IPS-NIHi7 (cell line): ENCODE measurements at regions not wholly inside any gene's neighbourhood (a gene's known extent, or its start where the extent isn't known, plus 50 kb on each side); places are given as distances from the start of the nearest gene placed in this dataset.
"Not testable (repeated sequence)": the region's sequence is repeated elsewhere in the genome, so short reads cannot be mapped to it uniquely, and the experiment has no call there.

Source experiments
- DNase-seq: peaks from one replicate; pipeline ENCODE4 v3.0.0; 2012; ENCODE audit warnings: mixed read lengths; ENCODE audit errors: extremely low spot score

- DNase-seq: no peak
These were observed 210.0 kb downstream of the PLA2G4A start for GRCh38 chr1:187038784-187039183.

GRCh38 chr1:187041104-187041503 is 212.4 kb downstream of the PLA2G4A start:
- no peak for DNase-seq

GRCh38 chr1:187042538-187042937 is 213.8 kb downstream of the PLA2G4A start:
- DNase-seq: no peak

DNA sequence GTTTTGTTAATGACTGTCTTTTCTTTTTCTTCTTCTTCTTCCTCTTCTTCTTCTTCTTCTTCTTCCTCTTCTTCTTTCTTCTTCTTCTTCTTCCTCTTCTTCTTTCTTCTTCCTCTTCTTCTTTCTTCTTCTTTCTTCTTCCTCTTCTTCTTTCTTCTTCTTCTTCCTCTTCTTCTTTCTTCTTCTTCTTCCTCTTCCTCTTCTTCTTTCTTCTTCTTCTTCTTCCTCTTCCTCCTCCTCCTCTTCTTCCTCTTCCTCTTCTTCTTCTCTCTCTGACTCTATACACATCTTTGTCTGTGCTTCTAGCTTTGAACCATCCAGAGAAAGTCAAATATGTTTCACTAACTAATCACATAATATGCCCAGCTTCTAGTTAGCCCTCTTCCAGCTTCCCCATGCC is 214.7 kb downstream of the PLA2G4A start:
- DNase-seq: not testable (repeated sequence)

GRCh38 chr1:187044411-187044810 is 215.7 kb downstream of the PLA2G4A start:
- no peak for DNase-seq

DNA sequence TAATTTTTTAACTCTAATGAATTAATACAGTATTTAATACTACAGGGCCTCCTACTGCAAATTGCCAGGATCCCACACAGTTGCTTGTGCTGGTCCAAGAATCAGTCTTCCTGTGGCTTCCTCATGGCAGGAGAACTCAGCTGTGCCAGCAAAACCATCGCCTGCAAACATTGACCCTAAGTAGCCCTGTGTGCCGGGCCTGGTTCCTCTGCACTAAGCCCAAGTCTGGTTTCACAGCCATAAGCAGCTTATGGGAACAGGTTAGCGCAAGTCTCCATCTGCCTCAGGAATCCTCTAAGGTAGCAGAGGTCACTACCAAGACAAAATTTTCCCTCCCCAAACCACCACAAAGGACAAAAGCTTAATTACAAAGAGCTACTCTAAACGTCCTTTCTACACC is 216.6 kb downstream of the PLA2G4A start:
- no peak for DNase-seq

DNA sequence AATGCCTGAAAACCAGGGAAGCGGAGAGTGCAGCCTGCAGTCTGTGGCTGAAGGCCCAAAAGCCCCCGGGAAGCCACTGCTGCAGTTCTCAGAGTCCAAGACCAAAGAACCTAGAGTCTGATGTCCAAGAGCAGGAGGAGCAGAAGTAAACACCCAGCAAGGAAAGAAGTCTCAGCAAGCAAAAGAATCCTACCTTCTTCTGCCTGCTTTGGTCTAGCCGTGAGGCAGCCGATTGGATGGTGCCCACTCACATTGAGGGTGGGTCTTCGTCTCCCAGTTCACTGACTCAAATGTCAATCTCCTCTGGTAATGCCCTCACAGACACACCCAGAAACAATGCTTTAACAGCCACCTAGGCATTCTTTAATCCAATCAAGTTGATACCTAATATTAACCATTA is 217.5 kb downstream of the PLA2G4A start:
- DNase-seq: no peak

GRCh38 chr1:187047298-187047697 is 218.5 kb downstream of the PLA2G4A start:
- peak; percentile 26 for DNase-seq

- DNase-seq: peak; percentile 34
These were observed 223.0 kb downstream of the PLA2G4A start for GRCh38 chr1:187051618-187052232.

GRCh38 chr1:187053876-187054275 is 225.1 kb downstream of the PLA2G4A start:
- no peak for DNase-seq

- no peak for DNase-seq
These were observed 226.4 kb downstream of the PLA2G4A start for GRCh38 chr1:187054862-187055757.

DNA sequence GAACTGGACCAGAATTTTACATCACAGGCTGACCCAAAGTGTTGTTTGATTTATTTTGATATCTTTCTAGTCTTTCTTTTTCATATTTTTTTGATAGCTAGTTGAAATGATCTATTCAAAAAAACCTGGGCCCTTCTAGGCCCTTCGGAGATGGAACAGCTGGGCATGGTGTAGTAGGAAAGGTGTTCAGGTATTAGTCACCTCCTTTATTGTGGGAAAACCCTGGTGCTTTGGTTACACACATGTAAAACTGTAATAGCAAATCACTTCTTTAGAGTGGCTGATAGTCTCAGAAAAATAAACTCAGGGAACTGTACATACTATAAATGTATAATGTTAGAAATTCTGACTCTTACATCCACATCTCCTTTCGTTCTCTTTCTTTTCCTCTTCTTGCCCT is 234.5 kb downstream of the PLA2G4A start:
- no peak for DNase-seq

DNA sequence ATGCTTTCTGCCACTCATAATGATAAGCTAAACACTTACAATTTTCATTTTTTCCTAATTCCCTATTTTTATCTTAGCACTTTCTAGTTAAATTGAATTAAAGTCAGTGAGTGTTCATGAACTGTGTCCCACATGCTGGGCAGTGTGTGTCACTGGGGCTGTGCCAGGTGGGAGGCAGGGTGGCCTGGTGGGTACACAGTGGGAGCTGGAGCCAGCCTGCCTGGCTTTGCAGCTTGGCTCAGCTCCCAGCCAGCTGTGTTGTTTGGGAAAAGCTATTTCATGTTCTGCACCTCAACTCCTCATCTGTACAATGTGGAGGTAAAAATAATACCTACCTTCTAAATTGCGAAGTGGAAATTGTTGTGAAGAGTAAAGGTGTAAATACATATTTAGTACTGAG is 238.4 kb downstream of the PLA2G4A start:
- DNase-seq: no peak

- DNase-seq: no peak
These were observed 241.3 kb downstream of the PLA2G4A start for GRCh38 chr1:187070076-187070475.

DNA sequence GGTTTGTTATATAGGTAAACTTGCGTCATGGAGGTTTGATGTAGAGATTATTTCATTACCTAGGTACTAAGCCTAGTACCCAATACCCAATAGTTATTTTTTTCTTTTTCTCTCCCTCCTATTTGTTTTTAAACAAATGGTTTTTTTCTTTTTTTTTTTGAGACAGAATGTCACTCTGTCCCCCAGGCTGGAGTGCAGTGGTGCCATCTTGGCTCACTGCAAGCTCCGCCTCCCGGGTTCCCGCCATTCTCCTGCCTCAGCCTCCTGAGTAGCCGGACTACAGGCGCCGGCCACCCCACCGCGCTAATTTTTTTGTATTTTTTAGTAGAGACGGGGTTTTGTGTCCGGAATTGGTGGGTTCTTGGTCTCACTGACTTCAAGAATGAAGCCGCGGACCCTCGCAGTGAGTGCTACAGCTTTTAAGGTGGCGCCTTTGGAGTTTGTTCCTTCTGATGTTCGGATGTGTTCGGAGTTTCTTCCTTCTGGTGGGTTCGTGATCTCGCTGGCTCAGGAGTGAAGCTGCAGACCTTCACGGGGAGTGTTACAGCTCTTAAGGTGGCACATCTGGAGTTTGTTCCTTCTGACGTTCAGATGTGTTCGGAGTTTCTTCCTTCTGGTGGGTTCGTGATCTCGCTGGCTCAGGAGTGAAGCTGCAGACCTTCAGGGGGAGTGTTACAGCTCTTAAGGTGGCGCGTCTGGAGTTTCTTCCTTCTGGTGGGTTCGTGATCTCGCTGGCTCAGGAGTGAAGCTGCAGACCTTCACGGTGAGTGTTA is 243.7 kb downstream of the PLA2G4A start:
- not testable (repeated sequence) for DNase-seq

DNA sequence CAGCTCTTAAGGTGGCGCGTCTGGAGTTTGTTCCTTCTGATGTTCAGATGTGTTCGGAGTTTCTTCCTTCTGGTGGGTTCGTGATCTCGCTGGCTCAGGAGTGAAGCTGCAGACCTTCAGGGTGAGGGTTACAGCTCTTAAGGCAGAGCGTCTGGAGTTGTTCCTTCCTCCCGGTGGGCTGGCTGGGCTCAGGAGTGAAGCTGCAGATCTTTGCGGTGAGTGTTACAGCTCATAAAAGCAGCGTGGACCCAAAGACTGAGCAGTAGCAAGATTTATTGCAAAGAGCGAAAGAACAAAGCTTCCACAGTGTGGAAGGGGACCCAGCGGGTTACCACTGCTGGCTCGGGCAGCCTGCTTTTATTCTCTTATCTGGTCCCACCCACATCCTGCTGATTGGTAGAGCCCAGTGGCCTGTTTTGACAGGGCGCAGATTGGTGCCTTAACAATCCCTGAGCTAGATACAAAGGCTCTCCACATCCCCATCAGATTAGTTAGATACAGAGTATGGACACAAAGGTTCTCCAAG is 244.3 kb downstream of the PLA2G4A start:
- DNase-seq: not testable (repeated sequence)

- DNase-seq: not testable (repeated sequence)
These were observed 245.0 kb downstream of the PLA2G4A start for GRCh38 chr1:187073634-187074245.

GRCh38 chr1:187074445-187075048 is 245.8 kb downstream of the PLA2G4A start:
- no peak for DNase-seq

DNA sequence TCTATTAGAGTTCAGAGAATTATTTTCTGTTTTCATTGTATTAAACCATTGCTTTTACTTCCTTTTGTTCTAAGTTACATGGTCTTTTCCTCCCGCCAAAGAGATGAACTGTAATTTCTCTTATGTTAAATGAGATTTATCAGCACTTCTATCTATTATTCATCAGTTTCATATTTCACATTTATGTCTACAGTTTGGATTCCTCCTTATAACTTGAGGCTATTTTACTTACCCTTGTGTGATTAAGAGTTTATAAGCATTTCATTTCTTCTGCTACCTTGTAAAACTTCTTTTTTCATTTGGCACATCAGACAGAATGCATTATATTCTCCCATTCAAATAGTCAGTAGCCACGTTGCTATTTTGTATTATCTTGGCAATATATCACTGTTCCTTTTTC is 248.2 kb downstream of the PLA2G4A start:
- no peak for DNase-seq

- no peak for DNase-seq
These were observed 249.6 kb downstream of the PLA2G4A start for GRCh38 chr1:187078321-187078720.

- no peak for DNase-seq
These were observed 250.2 kb downstream of the PLA2G4A start for GRCh38 chr1:187078916-187079315.
